GM12878 (cell line): ENCODE measurements at regions not wholly inside any gene's neighbourhood (a gene's known extent, or its start where the extent isn't known, plus 50 kb on each side); places are given as distances from the start of the nearest gene placed in this dataset.

ENCODE experiments used
- ATAC-seq: fragments of 200-7000 bp; cut with Tn5 transposase; 3 replicates; pipeline ENCODE4 v1.9.1; 2020; ENCODE audit warnings: mild to moderate bottlenecking, moderate library complexity
- BruUV-seq: library from RNA; stranded (reverse); fragments of 400-500 nt; replicated peaks from 2 replicates; lab custom pipeline; 2021; lab: Mats Ljungman, UMichigan
- CTCF ChIA-PET: fragments of 300-600 bp; sonication (Branson Sonifier 250); formaldehyde crosslinking; extraction: SDS; loops from one replicate; lab custom pipeline; 2021; ENCODE audit warnings: inconsistent platforms; lab: Yijun Ruan, JAX
- POLR2A ChIA-PET: fragments of 350-600 bp; formaldehyde crosslinking; extraction: SDS; loops from one replicate; lab custom pipeline; 2021; ENCODE audit warnings: inconsistent platforms; lab: Charles Lee
- RAD21 ChIA-PET: fragments of 300-600 bp; sonication (Branson Sonifier 250); formaldehyde crosslinking; loops from one replicate; lab custom pipeline; 2023; ENCODE audit warnings: antibody characterized with exemption; ENCODE audit not compliant: unreplicated experiment; lab: Charles Lee
- SMC1A ChIA-PET: fragments of 300-600 bp; sonication (Branson Sonifier 250); formaldehyde crosslinking; loops from one replicate; lab custom pipeline; 2023; ENCODE audit not compliant: unreplicated experiment, uncharacterized antibody; lab: Charles Lee
- DNase-seq: peaks from one replicate; pipeline ENCODE4 v3.0.0-alpha.2; 2011; ENCODE audit warnings: low read depth, low spot score
- FAIRE-seq: peaks from 3 replicates; lab custom pipeline; 2011; peaks lifted over from hg19 to GRCh38; lab: Jason Lieb, UNC
- H2AFZ ChIP-seq: 2 replicates; pipeline ENCODE4 v1.6.0; 2011; ENCODE audit warnings: low read depth, low read length, control low read depth; ENCODE audit not compliant: control insufficient read depth
- H3K27ac ChIP-seq: 2 replicates; pipeline ENCODE4 v1.5.1; 2011; ENCODE audit warnings: control low read depth; ENCODE audit not compliant: control insufficient read depth, insufficient read depth
- H3K27me3 ChIP-seq, 2 experiments: replicated peaks in 1 of 2; 2 replicates each; pipeline versions ENCODE4 v1.6.0 to v1.6.1; 2011; ENCODE audit warnings: low read length in 1 of 2; ENCODE audit not compliant: control insufficient read depth in 2 of 2, insufficient read depth in 2 of 2
- H3K36me3 ChIP-seq, 2 experiments: 2 replicates each; pipeline ENCODE4 v1.5.1; 2011; ENCODE audit warnings: low read length in 1 of 2; ENCODE audit not compliant: control insufficient read depth in 2 of 2, insufficient read depth in 2 of 2
- H3K4me1 ChIP-seq: 2 replicates; pipeline ENCODE4 v1.6.1; 2011; ENCODE audit warnings: mild to moderate bottlenecking, low read length, moderate library complexity, mixed read lengths; ENCODE audit not compliant: control insufficient read depth, insufficient read depth
- H3K4me2 ChIP-seq: 2 replicates; pipeline ENCODE4 v1.6.0; 2011; ENCODE audit warnings: control low read depth; ENCODE audit not compliant: control insufficient read depth, insufficient read depth
- H3K4me3 ChIP-seq: fragments of 200-600 bp; sonication (generic); 2 replicates; pipeline ENCODE4 v1.5.1; 2016
- H3K79me2 ChIP-seq: 2 replicates; pipeline ENCODE4 v1.6.0; 2011; ENCODE audit warnings: low read length; ENCODE audit not compliant: control insufficient read depth, insufficient read depth
- H3K9ac ChIP-seq: 2 replicates; pipeline ENCODE4 v1.8.0; 2011; ENCODE audit warnings: low read length, control low read depth, mixed read lengths; ENCODE audit not compliant: control insufficient read depth, insufficient read depth
- H3K9me3 ChIP-seq: replicated peaks from 3 replicates; pipeline ENCODE4 v1.5.1; 2011; ENCODE audit warnings: mild to moderate bottlenecking, low read length; ENCODE audit not compliant: control insufficient read depth, insufficient read depth
- H4K20me1 ChIP-seq: 2 replicates; pipeline ENCODE4 v1.6.0; 2011; ENCODE audit not compliant: control insufficient read depth, insufficient read depth
- CBX3 ChIP-seq: fragments of 200-600 bp; sonication (generic); IDR thresholded peaks from 2 replicates; pipeline ENCODE4 v1.6.1; 2016; ENCODE audit warnings: low read depth, borderline replicate concordance
- CEBPB ChIP-seq, 2 experiments: fragments of 150-350 bp in 1 of 2; IDR thresholded peaks; 2 replicates each; pipeline ENCODE4 v1.6.1; 2012 to 2014; ENCODE audit warnings: low read depth in 2 of 2, low read length in 2 of 2, borderline replicate concordance in 1 of 2, inconsistent platforms in 1 of 2
- CREM ChIP-seq: IDR thresholded peaks from 2 replicates; pipeline ENCODE4 v1.6.1; 2014; ENCODE audit warnings: antibody characterized with exemption, low read depth
- E4F1 ChIP-seq: fragments of 450-650 bp; IDR thresholded peaks from 2 replicates; pipeline ENCODE4 v1.6.1; 2018; ENCODE audit warnings: borderline replicate concordance, mild to moderate bottlenecking; ENCODE audit not compliant: partially characterized antibody
- GATAD2B ChIP-seq: fragments of 450-650 bp; conservative IDR thresholded peaks from 2 replicates; pipeline ENCODE4 v1.6.1; 2017; ENCODE audit warnings: low read depth, mild to moderate bottlenecking, moderate library complexity
- IRF5 ChIP-seq: fragments of 450-650 bp; IDR thresholded peaks from 2 replicates; pipeline ENCODE4 v1.6.1; 2017; ENCODE audit warnings: borderline replicate concordance
- NR2F1 ChIP-seq: fragments of 450-650 bp; conservative IDR thresholded peaks from 2 replicates; pipeline ENCODE4 v1.6.1; 2017; ENCODE audit warnings: mild to moderate bottlenecking
- POLR2A ChIP-seq: IDR thresholded peaks from 2 replicates; pipeline ENCODE4 v1.6.1; 2011; ENCODE audit warnings: low read depth, mild to moderate bottlenecking, low read length
- POLR2AphosphoS2 ChIP-seq: IDR thresholded peaks from 2 replicates; pipeline ENCODE4 v1.6.1; 2011; ENCODE audit warnings: low read depth, mild to moderate bottlenecking, low read length, improper control_type of control experiment, moderate library complexity
- POLR2AphosphoS5 ChIP-seq: IDR thresholded peaks from 2 replicates; pipeline ENCODE4 v1.6.1; 2011; ENCODE audit warnings: mild to moderate bottlenecking, low read length, inconsistent platforms
- RAD51 ChIP-seq: fragments of 450-650 bp; IDR thresholded peaks from 2 replicates; pipeline ENCODE4 v1.6.1; 2016; ENCODE audit warnings: moderate library complexity, mild to moderate bottlenecking, inconsistent platforms
- RB1 ChIP-seq: fragments of 450-650 bp; formaldehyde crosslinking; IDR thresholded peaks from 2 replicates; pipeline ENCODE4 v1.6.1; 2017; ENCODE audit warnings: mild to moderate bottlenecking, borderline replicate concordance
- SIX5 ChIP-seq: IDR thresholded peaks from 2 replicates; pipeline ENCODE4 v1.6.1; 2011; ENCODE audit warnings: mild to moderate bottlenecking, low read depth, low read length, moderate library complexity; ENCODE audit not compliant: severe bottlenecking
- SPI1 ChIP-seq: IDR thresholded peaks from 2 replicates; pipeline ENCODE4 v1.6.1; 2011; ENCODE audit warnings: low read depth, mild to moderate bottlenecking, low read length, moderate library complexity, borderline replicate concordance; ENCODE audit not compliant: insufficient read depth
- YBX1 ChIP-seq: fragments of 450-650 bp; IDR thresholded peaks from 2 replicates; pipeline ENCODE4 v1.6.1; 2016; ENCODE audit warnings: antibody characterized with exemption
- ZBTB11 ChIP-seq: fragments of 450-650 bp; formaldehyde crosslinking; IDR thresholded peaks from 2 replicates; pipeline ENCODE4 v1.5.0; 2022; ENCODE audit warnings: mild to moderate bottlenecking, missing genetic modification characterization
- ZNF217 ChIP-seq: fragments of 450-650 bp; IDR thresholded peaks from 2 replicates; pipeline ENCODE4 v1.6.1; 2017; ENCODE audit warnings: antibody characterized with exemption, mild to moderate bottlenecking
- ZNF622 ChIP-seq: fragments of 450-650 bp; IDR thresholded peaks from 2 replicates; pipeline ENCODE4 v1.6.1; 2017; ENCODE audit warnings: mild to moderate bottlenecking, inconsistent platforms
- ZZZ3 ChIP-seq: IDR thresholded peaks from 2 replicates; pipeline ENCODE4 v1.6.1; 2011; ENCODE audit warnings: low read depth; ENCODE audit not compliant: control insufficient read depth, insufficient read length
- in situ Hi-C: fragments of 300-500 bp; cut with MboI; formaldehyde crosslinking; loops from 9 replicates; pipeline ENCODE4 v1.14.3; 2018; ENCODE audit warnings: mixed read lengths
- intact Hi-C: fragments of 100-400 bp; cut with micrococcal nuclease; formaldehyde crosslinking; loops from one replicate; pipeline ENCODE4 v1.14.2; 2022; ENCODE audit not compliant: unreplicated experiment

GRCh38 chr11:70512716-70513115, 114.4 kb downstream of the CTTN start:
- TF ChIP-seq ZZZ3 (no peak), SIX5 (no peak), RB1 (no peak), ZNF622 (no peak), YBX1 (no peak), NR2F1 (no peak), IRF5 (no peak), CREM (no peak), CBX3 (no peak), POLR2AphosphoS5 (no peak), CEBPB (IDR thresholded peaks at IDR 0.05; ENCODE audit: borderline replicate concordance in 1 of 2, low read depth in 2 of 2, low read length in 2 of 2) (no peak), SPI1 (no peak), POLR2A (no peak), ZNF217 (no peak), GATAD2B (no peak), E4F1 (no peak), ZBTB11 (CRISPR knock-in tag) (no peak), RAD51 (no peak), POLR2AphosphoS2 (no peak)
- ChIA-PET SMC1A (interaction anchor here (0.6 kb wide), 1 partner anchor 445 kb away, joined by 3 read pairs; no protein-coding TSS in a partner anchor), POLR2A (no interaction called here), CTCF (interaction anchor here (0.6 to 0.8 kb wide), 2 partner anchors 905 to 1020 kb away, joined by 3 read pairs; no protein-coding TSS in a partner anchor), RAD21 (no interaction called here)
- DNase-seq: no peak
- Histone ChIP-seq H3K27ac (no peak overlapping the region), H3K36me3 (no peaks in the 10 kb centered on the region), H3K9ac (no peak overlapping the region), H4K20me1 (no peaks in the 10 kb centered on the region), H2AFZ (no peak overlapping the region), H3K4me2 (no peak overlapping the region), H3K79me2 (no peaks in the 10 kb centered on the region), H3K9me3 (peaks cover 2% of the 10 kb centered on the region; the same call in 2 of the 3 replicates), H3K27me3 (no peaks in the 10 kb centered on the region), H3K4me1 (no peaks in the 10 kb centered on the region), H3K4me3 (no peak overlapping the region)
- FAIRE-seq: no peak
- intact Hi-C loops (no loop called here), in situ Hi-C loops (no loop called here)
- no peak for ATAC-seq
- BruUV-seq: no TSS peak
